NCI-H1092 treated with DMSO at 0.1 percent for 48 hours (cell line): ENCODE measurements at regions not wholly inside any gene's neighbourhood (a gene's known extent, or its start where the extent isn't known, plus 50 kb on each side); places are given as distances from the start of the nearest gene placed in this dataset.
"Not testable (repeated sequence)": the region's sequence is repeated elsewhere in the genome, so short reads cannot be mapped to it uniquely, and the experiment has no call there.

Experiments used
- DNase-seq: peaks from one replicate; lab custom pipeline; 2025; lab: John Stamatoyannopoulos, UW

DNA sequence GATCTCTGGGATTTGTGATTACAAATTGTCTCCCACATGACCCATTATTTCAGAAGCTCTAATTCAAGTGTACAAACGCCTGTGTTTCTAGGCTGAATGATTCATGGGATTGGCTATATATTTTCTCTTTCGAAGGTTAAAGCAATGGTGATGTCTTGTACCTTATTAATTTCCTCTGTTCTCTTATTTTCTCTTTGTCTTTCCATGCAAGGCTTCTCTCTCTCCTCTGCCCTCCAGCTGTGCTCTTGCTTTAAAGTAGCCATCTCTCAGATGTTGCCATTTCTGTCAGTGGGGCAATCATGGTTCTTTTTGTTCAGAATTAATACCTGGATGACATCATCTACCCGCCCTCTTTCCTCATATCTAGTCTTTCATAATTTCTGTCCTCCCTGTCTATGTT, 184.3 kb upstream of the ATP10B start:
- DNase-seq, result no peak

DNA sequence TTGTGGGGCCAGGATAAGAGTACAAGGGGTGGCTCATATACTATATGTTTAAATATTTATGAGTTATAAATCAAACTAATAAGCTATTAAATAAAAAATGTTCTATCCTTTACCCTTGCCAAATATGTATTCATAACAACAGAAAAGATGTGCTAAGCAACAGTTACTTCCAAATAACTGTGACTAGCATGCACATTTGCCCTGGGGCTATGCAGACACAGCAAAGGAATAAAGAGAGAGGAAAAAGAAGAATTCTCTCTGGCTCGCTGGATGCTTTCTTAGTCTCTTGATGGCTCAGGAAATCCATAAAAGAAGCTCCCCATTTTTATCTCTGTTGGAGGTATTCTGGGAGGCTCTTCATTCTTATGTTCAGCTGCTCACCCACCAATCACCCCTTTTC, 182.4 kb upstream of the ATP10B start:
- DNase-seq, result no peak

DNA sequence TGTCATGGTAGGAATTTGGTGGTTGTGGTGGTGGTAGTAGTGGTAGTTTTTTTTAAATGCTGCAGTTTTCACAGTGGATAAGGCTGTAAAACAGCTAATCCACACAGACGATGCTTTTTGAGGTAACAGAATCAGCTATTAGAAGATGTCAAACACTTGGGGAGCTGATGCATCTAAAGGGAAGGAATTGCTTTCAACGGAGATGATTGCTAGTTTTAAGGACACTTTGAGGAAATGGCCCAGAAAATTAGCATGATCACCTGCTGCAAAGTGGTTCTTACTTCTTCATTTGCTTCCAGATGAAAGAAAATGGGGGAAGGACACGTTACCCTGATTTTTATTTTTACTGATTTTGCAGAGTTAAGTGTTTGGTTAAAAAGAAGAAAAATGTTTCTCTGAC, 178.2 kb upstream of the ATP10B start:
- no peak for DNase-seq

- DNase-seq, result no peak
Measured at GRCh38 chr5:161027763-161028162, 175.8 kb upstream of the ATP10B start.

GRCh38 chr5:161023551-161023950, 171.5 kb upstream of the ATP10B start:
- DNase-seq, result peak; percentile 34

DNA sequence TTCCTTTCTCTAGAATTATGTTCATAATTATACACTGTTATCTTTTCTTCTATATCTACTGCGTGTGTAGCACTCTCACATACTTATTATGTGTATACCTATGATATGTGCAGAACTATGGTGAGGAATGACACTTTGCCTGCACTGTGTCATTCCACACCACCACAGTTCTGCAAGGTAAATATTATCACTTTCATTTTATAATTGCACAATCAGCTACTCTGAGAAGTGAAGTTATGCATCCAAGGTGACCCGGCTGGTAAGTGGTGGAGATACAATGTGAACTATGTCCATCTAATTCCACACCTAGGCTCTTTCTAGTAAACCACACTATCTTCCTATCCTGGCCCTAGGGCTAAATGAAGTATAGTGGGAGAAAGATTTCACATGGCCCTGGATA, 170.1 kb upstream of the ATP10B start:
- no peak for DNase-seq

GRCh38 chr5:161009817-161010216, 157.8 kb upstream of the ATP10B start:
- no peak for DNase-seq

DNA sequence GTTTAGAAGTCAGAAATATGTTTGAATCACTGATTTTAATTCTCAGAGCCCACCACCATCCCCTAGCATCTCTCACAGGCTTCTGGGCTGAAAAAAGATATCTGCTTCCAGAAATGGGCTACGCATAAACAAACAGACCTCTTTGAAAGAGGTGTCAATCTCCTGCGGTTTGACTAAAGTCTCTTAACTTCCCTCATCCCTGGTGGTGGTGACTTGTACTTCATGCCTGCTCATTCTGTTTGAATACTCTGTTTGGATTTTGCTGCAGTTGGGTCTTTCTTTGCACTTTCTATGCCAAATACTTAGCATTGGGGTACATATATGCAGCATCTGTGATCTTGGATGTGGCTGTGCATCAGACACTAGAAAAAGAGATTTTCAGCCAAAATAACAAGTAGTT, 157.2 kb upstream of the ATP10B start:
- no peak for DNase-seq

DNA sequence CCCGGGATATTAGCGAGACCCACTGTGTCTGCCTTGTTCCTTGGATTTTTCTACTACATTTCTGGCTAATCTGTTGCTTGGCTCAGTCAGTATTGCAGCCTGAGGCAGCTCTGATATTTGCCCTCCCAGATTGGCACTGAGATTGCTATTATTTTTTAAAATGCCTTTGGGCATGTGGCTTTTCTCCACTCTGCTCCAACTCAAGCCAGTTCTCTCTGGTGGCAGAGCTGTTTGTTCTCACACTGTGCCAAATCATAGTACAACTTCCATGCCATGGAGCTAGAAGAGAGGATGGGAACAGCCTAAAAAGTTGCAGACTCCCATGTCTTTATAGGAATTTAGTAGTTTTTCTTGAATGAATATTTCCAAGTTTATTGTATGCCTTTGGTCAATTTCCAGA, 155.9 kb upstream of the ATP10B start:
- DNase-seq, result no peak

DNA sequence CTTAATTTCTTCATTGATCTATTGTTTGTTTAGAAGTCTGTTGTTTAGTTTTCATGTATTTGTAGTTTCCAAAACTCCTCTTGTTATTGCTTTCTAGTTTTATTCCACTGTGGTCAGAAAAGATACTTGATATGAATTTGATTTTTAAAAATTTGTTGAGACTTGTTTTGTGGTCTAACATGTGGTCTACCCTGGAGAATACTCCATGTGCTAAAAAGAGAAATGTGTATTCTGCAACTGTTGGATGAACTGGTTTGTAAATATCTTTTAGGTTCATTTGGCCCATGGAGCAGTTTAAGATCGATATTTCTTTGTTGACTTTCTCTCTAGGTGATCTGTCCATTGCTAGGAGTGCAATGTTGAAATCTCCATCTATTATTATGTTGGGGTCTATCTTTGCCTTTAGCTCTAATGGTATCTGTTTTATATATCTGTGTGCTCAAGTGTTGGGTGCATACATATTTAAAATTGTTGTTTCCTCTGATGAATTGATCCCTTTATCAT, 150.6 kb upstream of the ATP10B start:
- no peak for DNase-seq

- no peak for DNase-seq
Measured at GRCh38 chr5:161001604-161002003, 149.6 kb upstream of the ATP10B start.

GRCh38 chr5:161001142-161001541, 149.1 kb upstream of the ATP10B start:
- not testable (repeated sequence) for DNase-seq

- DNase-seq, result no peak
Measured at GRCh38 chr5:160991205-160991604, 139.2 kb upstream of the ATP10B start.

DNA sequence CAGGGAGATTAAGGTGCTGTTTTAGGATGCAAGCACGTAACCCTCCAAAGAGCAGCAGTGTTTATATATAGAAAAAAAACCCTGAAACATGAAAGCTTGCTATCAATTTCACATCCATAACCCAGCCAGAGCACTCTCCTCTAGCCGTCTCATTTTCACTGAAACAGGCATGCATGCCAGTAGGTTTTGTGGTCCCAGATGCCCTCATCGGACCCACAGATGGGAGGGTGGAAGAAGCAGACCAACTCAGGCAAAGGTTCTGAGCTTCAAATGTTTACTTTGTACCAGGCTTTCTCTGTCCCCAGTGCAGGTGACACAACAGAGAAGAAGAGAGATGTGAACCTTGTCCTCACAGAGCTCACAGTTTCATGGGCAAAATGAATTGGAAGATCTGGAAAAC, 127.4 kb upstream of the ATP10B start:
- DNase-seq, result no peak

GRCh38 chr5:160978944-160979343, 126.9 kb upstream of the ATP10B start:
- DNase-seq, result no peak

- no peak for DNase-seq
Measured at GRCh38 chr5:160976181-160976580, 124.2 kb upstream of the ATP10B start.

DNA sequence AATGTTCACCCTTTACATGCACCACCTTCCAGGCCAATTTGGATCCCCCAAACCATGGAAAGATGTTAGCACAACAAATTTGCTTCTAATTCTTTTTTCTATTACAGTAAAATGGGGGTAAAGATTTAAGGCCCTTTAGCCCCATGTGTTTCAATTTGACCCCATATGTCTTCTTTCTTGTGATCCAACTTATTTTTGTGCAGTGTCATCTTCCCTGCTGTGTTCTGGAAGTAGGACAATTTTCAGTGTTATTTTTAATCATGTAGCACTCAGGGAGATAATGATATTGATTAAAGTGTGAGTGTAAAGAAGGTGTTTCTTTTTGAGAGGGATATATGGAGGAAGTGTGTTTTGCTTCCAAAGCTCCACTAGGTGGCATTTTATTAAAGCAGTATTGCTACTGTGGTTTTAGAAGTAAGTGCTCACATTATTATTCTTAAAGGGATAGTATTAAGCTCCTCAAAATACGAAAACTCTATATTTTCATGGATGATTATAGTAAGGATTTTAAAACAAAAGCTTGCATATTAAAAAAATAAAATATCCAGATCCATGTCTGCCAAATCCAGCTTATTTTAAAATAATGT, 118.7 kb upstream of the ATP10B start:
- DNase-seq, result peak; percentile 22

DNA sequence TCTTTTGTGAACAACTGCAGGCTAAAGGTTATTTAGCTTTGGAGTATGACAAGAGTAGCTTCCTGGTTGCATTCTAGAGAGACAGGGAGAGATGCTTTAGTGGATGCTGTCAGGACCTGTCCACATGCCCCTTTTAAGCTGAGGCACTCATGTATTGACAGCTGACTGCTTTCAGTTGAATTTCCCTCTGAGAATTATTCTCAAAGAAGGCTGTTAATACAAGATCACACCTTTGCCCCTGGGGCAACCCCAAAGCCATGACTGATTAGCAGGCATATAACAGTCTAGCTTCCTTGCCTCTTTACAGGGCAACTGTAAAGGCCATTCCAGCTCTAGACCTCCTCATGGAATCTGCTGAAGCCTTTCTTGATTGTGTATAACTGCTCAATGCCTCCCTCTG, 117.6 kb upstream of the ATP10B start:
- DNase-seq, result no peak

DNA sequence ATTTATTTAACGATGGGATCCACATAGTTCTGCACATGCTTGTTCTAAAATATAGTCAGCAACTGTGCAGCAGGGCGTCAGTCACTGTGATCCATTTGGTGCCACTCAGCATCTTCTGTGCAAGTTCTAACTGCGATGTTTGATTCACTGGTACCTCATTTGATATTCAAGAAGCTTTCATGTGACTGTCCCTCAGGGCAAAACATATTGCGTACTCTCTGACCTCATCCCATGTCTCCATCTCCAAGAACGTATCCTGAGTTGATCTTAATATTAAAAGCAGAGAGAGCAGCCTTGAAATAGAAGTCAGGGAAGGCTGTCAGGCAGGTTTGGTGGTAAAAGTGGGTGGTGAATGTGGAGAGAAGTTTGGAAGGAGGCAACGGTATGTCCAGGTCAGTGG, 116.5 kb upstream of the ATP10B start:
- DNase-seq, result no peak

GRCh38 chr5:160966921-160967320, 114.9 kb upstream of the ATP10B start:
- no peak for DNase-seq

DNA sequence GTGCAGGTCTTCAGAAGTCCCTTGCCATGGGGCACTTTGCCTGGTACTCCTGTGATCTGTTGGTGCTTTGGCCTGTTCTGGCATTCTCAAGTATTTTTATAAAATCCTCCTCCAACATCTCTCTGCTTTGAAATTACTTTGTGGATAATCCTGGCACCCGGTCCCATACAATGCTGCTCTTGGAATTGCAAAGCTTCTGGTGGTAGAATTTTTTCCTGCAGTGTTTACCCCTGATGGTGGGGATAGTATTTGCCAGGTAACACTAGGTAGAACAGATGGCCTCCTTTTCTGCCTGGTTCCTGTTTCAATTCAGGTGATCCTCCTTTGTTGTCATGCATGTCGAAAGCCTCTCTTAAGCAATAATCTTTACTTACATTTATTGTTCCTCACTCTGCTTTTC, 109.8 kb upstream of the ATP10B start:
- no peak for DNase-seq

- DNase-seq, result no peak
Measured at GRCh38 chr5:160961038-160961437, 109.0 kb upstream of the ATP10B start.

DNA sequence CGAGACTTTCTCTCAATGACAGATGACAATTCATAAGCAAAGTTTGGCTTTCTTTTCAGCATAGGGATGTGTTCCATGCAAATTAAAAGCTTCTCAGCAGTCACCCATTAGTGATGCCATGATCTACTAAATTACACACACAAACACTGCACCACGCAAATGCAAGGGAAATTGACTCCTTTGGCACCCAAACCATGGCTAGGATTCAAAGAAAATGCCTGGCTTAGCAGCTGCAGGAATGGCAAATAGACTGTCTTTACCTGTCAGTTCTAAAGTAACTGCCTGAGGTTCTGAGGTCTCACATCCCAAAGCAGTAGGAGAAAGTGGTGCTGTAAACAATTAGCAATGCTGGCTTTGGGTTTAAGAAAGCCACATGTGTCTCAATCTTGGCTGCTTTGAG, 108.6 kb upstream of the ATP10B start:
- DNase-seq, result no peak

- no peak for DNase-seq
Measured at GRCh38 chr5:160959804-160960203, 107.8 kb upstream of the ATP10B start.
